ENCODE measurements at regions not wholly inside any gene's neighbourhood (a gene's known extent, or its start where the extent isn't known, plus 50 kb on each side); places are given as distances from the start of the nearest gene placed in this dataset.

GRCh38 chr16:25443994-25444393, 186.3 kb upstream of the ZKSCAN2 start:
- Mint-ChIP-seq H3K4me1 (ENCODE audit: unreplicated experiment) (no peaks in the 10 kb centered on the region), H3K36me3 (no peaks in the 10 kb centered on the region), H3K4me3 (no peak overlapping the region), H3K27me3 (peaks cover 20% of the 10 kb centered on the region), H3K9me3 (peaks cover 3% of the 10 kb centered on the region), H3K27ac (no peak overlapping the region)
- DNase-seq (ENCODE audit: extremely low spot score, unreplicated experiment), result no peak
- TF ChIP-seq, protein P1, sequence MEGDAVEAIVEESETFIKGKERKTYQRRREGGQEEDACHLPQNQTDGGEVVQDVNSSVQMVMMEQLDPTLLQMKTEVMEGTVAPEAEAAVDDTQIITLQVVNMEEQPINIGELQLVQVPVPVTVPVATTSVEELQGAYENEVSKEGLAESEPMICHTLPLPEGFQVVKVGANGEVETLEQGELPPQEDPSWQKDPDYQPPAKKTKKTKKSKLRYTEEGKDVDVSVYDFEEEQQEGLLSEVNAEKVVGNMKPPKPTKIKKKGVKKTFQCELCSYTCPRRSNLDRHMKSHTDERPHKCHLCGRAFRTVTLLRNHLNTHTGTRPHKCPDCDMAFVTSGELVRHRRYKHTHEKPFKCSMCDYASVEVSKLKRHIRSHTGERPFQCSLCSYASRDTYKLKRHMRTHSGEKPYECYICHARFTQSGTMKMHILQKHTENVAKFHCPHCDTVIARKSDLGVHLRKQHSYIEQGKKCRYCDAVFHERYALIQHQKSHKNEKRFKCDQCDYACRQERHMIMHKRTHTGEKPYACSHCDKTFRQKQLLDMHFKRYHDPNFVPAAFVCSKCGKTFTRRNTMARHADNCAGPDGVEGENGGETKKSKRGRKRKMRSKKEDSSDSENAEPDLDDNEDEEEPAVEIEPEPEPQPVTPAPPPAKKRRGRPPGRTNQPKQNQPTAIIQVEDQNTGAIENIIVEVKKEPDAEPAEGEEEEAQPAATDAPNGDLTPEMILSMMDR (conservative IDR thresholded peaks at IDR 0.05), result no peak

DNA sequence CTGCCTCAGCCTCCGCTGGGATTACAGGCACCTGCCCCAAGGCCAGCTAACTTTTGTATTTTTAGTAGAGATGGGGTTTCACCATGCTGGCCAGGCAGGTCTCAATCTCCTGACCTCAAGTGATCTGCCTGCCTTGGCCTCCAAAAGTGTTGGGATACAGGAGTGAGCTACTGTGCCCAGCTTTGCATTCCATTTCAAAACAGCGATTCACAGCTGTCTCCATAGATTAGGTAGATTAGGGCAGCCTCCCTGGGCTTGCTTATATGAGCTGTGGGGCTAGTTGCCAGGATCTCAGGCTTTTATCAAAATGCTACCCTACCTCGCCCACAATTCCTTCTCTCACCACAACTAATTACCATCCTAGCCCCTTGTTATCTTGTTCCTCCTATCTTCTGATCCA, 176.4 kb upstream of the ZKSCAN2 start:
- peaks cover 14% of the 10 kb centered on the region for H3K27me3 Mint-ChIP-seq
- TF ChIP-seq, protein P1 (conservative IDR thresholded peaks at IDR 0.05), result no peak

DNA sequence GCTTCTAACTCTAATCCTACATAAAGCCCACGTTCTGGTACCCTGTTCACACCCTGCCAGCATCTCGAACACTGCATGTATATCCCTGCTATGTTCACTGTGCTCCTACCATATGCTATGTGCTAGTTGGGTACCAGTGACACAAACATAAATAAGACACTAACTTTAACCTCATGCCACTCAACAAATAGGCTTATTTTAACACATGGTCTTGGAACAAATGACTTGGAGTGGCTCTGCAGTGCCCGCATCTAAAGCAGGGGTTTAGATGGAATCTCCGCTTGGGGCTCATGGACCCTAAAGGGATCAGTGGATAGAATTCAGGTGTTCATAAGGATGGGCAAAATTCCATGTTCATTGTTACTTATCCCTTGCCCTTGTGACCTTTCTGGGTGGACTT, 175.7 kb upstream of the ZKSCAN2 start:
- no peaks in the 10 kb centered on the region for H3K9me3 Mint-ChIP-seq
- H3K4me1 Mint-ChIP-seq (ENCODE audit: unreplicated experiment), result no peaks in the 10 kb centered on the region
- H3K27ac Mint-ChIP-seq, result no peak overlapping the region
- H3K36me3 Mint-ChIP-seq, result no peaks in the 10 kb centered on the region
- H3K27me3 Mint-ChIP-seq, result peaks cover 12% of the 10 kb centered on the region
- TF ChIP-seq, protein P1 (conservative IDR thresholded peaks at IDR 0.05), result no peak
- DNase-seq (ENCODE audit: extremely low spot score, unreplicated experiment), result no peak
- H3K4me3 Mint-ChIP-seq, result no peak overlapping the region

More for the DNA sequence above, 176.4 kb upstream of the ZKSCAN2 start:
- Mint-ChIP-seq H3K4me1 (ENCODE audit: unreplicated experiment) (no peaks in the 10 kb centered on the region), H3K4me3 (no peak overlapping the region), H3K27ac (no peak overlapping the region), H3K36me3 (no peaks in the 10 kb centered on the region), H3K9me3 (no peaks in the 10 kb centered on the region)
- DNase-seq (ENCODE audit: extremely low spot score, unreplicated experiment), result no peak

GRCh38 chr16:25431472-25431871, 173.8 kb upstream of the ZKSCAN2 start:
- no peak overlapping the region for H3K4me3 Mint-ChIP-seq
- no peak overlapping the region for H3K27ac Mint-ChIP-seq
- TF ChIP-seq, protein P1 (conservative IDR thresholded peaks at IDR 0.05), result no peak
- DNase-seq (ENCODE audit: extremely low spot score, unreplicated experiment), result no peak
- H3K27me3 Mint-ChIP-seq, result peaks cover 12% of the 10 kb centered on the region
- no peaks in the 10 kb centered on the region for H3K4me1 Mint-ChIP-seq (ENCODE audit: unreplicated experiment)
- H3K36me3 Mint-ChIP-seq, result no peaks in the 10 kb centered on the region
- no peaks in the 10 kb centered on the region for H3K9me3 Mint-ChIP-seq

GRCh38 chr16:25426829-25427228, 169.2 kb upstream of the ZKSCAN2 start:
- no peaks in the 10 kb centered on the region for H3K36me3 Mint-ChIP-seq
- H3K27me3 Mint-ChIP-seq, result no peaks in the 10 kb centered on the region
- TF ChIP-seq, protein P1 (conservative IDR thresholded peaks at IDR 0.05), result no peak
- no peaks in the 10 kb centered on the region for H3K9me3 Mint-ChIP-seq
- H3K4me3 Mint-ChIP-seq, result no peak overlapping the region
- H3K4me1 Mint-ChIP-seq (ENCODE audit: unreplicated experiment), result no peaks in the 10 kb centered on the region
- no peak overlapping the region for H3K27ac Mint-ChIP-seq
- no peak for DNase-seq (ENCODE audit: extremely low spot score, unreplicated experiment)

GRCh38 chr16:25419681-25420080, 162.0 kb upstream of the ZKSCAN2 start:
- H3K9me3 Mint-ChIP-seq, result no peaks in the 10 kb centered on the region
- no peaks in the 10 kb centered on the region for H3K36me3 Mint-ChIP-seq
- H3K27ac Mint-ChIP-seq, result no peak overlapping the region
- no peak overlapping the region for H3K4me3 Mint-ChIP-seq
- H3K27me3 Mint-ChIP-seq, result no peaks in the 10 kb centered on the region
- peaks cover under 1% of the 10 kb centered on the region for H3K4me1 Mint-ChIP-seq (ENCODE audit: unreplicated experiment)
- TF ChIP-seq, protein P1 (conservative IDR thresholded peaks at IDR 0.05), result no peak
- DNase-seq (ENCODE audit: extremely low spot score, unreplicated experiment), result no peak

Data from type B pancreatic cell (in vitro differentiated cells).